Stimulated activated CD4-positive, alpha-beta T cell treated with anti-CD3 and anti-CD28 coated beads, Interleukin-12 subunit alpha, Interleukin-12 subunit beta, amount 100 ng/mL, for 48 hours (primary cell): ENCODE measurements at regions not wholly inside any gene's neighbourhood (a gene's known extent, or its start where the extent isn't known, plus 50 kb on each side); places are given as distances from the start of the nearest gene placed in this dataset.

Source experiments
- DNase-seq, 3 donors: peaks; one replicate each; pipeline ENCODE4 v3.0.0-alpha.2; 2020; ENCODE audit warnings: low read depth in 2 of 3, low spot score in 1 of 3

DNA sequence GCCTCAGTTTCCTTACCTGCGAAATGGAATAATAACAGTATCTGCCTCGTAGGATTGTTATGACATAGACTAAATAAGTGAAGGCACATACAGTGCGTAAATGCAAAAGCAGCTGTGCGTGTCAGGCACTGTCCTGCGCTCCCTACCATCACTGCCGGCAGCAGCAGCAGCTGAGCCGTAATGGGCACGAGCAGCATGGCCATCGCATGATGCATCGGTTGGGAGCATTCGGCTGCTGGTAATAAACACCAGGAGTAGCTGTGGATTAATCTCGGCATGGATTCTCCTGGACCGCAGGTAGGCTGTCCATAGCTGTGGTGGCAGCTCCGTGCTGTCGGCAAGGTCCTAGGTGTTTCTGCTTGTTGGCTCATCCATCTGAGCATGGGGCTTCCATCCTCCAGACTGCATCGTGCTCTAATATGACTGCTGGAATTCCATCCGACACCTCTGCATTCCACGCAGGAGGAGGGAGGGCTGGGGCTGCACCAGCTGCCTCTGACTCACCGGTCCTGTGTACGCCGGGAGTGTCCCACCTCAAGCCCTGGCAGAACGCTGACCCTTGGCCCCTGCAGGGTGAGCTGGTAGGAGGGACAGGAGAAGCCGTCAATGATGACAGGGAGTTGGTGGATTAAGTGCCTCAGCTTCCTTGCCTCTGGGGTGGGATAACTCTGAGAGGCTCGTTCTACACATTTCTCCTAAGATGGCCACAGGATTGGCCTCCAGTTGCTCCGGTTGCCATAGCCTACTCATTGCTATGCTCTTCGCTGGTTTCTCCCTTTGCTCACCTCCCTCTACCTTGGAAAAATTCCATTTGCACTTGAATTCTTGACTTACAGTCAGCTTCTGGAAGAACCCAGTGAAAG is 100.9 kb upstream of the PMEPA1 start:
- DNase-seq, result no peak

- DNase-seq, result no peak
These were observed 99.9 kb upstream of the PMEPA1 start for GRCh38 chr20:57809661-57810172.

- DNase-seq, result no peak
These were observed 99.3 kb upstream of the PMEPA1 start for GRCh38 chr20:57809149-57809548.

- DNase-seq, result no peak
These were observed 98.7 kb upstream of the PMEPA1 start for GRCh38 chr20:57808264-57809070.

GRCh38 chr20:57807401-57808263 is 97.8 kb upstream of the PMEPA1 start:
- DNase-seq, result no peak

DNA sequence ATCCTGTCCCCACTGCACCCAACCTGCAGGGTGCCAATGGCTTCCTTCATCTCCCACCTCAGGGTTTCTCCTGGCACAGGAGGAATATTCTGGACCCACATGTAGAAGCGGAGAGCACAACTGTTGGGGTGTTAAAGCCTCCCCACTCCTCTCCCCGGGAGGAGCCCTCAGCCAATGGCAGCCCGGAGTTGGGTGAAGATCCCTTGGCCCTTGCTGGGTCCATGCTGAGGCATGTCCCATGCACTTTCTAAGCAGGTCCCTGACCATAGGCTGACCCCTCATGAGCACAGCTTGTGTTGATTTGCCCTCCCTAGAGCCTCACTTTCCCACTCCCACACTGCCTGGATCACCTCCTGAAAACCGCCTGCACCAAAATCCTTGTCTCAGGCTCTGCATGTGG is 97.2 kb upstream of the PMEPA1 start:
- DNase-seq, result no peak

DNA sequence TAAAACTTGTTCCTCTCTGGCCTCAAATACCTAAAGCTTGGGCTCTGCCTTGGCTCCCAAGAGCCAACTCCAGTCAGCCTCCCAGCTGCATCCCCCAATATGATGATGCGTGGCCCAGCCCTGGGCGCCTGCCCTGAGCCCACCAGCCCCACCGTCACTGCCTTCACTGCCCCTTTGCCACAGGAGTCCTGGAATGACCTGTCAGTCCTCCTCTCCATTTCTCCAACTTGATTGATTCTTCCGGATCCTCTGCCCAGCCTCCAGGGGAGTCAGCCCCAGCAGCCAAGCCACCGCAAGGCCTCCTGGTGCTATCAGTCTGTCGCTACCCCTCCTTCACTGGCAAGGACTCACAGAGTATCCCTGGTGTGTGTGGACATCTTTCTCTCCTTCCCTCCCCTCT is 96.7 kb upstream of the PMEPA1 start:
- DNase-seq, result no peak

DNA sequence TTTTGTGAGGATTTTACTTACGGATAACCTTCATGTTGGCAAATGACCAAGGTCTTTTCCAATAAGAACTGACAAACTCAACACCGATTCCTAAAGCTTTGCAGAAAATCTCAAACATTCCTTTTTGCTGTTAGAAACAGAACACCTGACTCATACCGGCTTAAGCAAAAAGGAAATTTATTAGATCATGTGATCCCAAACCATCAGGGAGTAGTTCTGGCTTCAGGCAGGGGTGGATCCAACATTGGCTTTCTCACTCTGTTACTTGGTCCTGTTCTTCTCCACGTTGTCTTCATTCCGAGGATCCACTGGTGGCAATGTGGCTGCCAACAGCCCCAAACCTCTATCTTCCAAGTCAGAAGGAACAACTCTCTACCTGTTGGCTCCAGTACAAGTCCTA is 95.9 kb upstream of the PMEPA1 start:
- DNase-seq, result no peak

GRCh38 chr20:57804470-57805250 is 94.8 kb upstream of the PMEPA1 start:
- DNase-seq, result no peak

- DNase-seq, result no peak
These were observed 93.7 kb upstream of the PMEPA1 start for GRCh38 chr20:57803508-57804005.

DNA sequence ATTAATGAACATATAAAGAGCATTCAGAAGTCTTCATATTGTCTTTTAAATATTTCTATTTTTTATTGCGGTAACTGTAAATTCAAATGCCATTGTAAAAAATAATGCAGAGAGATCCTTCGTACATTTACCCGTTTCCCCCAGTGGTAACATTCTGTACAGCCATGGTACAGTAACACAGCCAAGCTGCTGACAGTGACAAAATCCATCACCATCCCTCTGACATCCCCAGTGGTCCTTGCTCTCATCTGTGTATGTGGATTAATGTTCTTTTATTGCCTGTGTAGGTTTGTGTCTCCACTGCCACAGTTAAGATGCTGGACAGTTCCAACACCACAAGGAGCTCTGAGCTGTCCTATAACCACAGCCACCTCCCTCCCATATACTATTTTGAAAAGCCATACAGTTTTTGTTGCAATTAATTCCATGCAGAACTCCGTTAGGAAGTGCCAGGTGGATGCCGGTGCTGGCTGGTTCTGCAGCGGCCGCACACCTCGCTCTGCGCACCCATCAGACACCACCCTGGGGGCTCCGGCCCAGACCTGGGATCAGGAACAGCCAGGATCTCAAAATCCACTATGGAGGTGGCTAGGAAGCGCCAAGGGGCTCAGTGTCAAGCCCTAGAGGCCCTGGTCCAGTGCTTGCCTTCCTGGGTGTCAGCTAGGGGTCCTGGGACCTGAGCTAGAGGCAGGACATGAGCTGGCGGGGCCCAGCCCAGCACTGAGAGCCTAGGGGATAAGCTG is 93.1 kb upstream of the PMEPA1 start:
- no peak for DNase-seq

- DNase-seq, result no peak
These were observed 91.8 kb upstream of the PMEPA1 start for GRCh38 chr20:57801581-57801980.

DNA sequence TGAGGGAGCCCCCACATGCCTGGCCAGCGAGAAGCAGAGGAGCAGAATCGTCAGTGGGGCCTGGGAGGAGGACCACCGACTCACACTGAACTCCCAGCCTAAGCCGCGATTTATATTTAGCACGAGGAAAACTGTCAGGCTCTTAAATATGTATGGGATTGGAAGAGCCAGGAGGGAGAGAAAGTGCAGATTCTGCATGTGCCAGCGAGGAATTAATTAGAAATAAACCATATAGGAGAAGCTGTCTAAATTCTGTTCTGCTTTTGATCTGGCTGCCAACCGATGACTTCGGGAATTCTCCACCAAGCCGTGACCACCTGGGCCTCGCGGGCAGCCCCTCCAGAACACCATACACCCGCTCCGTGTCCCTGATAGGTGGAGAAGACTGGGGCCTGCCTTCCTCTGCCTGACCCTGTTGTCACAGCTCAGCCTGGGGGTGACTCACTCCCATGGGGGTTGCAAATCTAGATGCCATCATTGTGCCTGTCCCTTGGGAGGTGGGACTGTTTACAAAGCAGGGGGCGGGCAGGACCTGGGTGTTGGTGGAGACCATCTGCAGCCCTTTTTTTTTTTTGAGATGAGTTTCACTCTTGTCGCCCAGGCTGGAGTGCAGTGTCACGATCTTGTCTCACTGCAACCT is 91.1 kb upstream of the PMEPA1 start:
- DNase-seq, result no peak

DNA sequence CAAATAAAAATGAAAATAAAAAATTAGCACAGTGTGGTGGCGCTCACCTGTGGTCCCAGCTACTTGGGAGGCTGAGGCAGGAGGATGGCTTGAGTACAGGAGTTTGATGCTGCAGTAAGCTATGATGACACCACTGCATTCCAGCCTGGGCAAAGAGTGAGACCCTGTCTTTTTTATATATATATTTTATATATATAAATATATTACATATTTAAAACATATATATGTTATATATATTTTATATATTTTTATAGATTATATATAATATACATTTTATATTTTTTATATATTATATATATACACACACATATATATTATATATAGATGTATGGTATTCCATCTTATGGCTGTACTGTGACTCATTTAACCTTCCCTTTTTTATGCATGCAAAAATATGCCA is 87.6 kb upstream of the PMEPA1 start:
- DNase-seq, result no peak

- no peak for DNase-seq
These were observed 86.3 kb upstream of the PMEPA1 start for GRCh38 chr20:57795977-57796560.

DNA sequence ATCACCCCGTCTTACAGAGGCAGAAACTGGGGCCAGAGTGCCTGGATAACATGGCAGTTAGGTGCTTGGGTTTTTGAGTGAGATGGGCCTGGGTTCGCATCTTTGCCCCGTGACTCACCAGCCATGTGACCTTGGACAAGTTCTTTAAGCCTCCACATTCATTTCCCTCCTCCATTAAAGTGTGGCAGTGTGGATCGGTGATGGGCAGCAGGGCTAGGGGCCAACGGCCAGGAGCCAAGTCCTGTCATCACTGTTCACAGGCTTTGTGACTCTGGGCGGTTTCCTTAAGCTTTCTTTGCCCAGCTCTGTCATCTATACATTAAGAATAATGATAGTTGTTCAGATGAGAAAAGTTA is 85.5 kb upstream of the PMEPA1 start:
- no peak for DNase-seq

- no peak for DNase-seq
These were observed 85.0 kb upstream of the PMEPA1 start for GRCh38 chr20:57794600-57795341.

- no peak for DNase-seq
These were observed 84.2 kb upstream of the PMEPA1 start for GRCh38 chr20:57794036-57794435.
